ENCODE measurements at regions not wholly inside any gene's neighbourhood (a gene's known extent, or its start where the extent isn't known, plus 50 kb on each side); places are given as distances from the start of the nearest gene placed in this dataset.

DNA sequence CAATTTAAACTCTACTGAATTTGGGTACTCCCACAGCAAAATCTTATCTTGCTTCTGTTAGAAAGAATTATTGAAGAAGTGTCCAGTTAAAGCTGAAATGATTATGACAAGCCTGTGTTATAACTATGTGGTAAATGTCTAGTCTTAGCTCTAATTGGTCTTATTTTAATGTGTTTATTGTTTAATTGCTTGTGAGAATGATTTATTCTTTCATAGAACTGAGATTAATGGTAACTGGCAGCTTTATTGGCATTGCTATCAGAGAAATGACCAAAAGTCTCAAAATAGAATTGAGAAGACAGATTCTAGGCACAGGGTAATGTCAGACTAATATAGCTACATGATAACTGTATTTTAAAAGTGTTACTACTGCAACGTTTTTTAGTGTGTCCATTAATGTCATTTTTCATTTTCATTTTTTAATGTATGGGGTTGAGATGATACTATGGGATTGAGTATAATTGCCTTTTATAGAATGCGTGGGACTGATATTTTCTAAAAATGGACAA, 458.7 kb downstream of the AEBP2 start:
- no peak overlapping the region for H2AFZ ChIP-seq (ENCODE audit: low read length)
- H4K20me1 ChIP-seq (ENCODE audit: insufficient read depth, low read length, poor library complexity, severe bottlenecking) = no peaks in the 10 kb centered on the region
- H3K36me3 ChIP-seq (ENCODE audit: insufficient read depth, low read length) = no peaks in the 10 kb centered on the region
- no peaks in the 10 kb centered on the region for H3F3A ChIP-seq (ENCODE audit: low read depth)
- H3K9me3 ChIP-seq (ENCODE audit: insufficient read depth, low read depth, low read length) = no peaks in the 10 kb centered on the region
- H3K9ac ChIP-seq (ENCODE audit: low read depth, low read length, poor library complexity, severe bottlenecking) = no peak overlapping the region
- TF ChIP-seq, protein P1, sequence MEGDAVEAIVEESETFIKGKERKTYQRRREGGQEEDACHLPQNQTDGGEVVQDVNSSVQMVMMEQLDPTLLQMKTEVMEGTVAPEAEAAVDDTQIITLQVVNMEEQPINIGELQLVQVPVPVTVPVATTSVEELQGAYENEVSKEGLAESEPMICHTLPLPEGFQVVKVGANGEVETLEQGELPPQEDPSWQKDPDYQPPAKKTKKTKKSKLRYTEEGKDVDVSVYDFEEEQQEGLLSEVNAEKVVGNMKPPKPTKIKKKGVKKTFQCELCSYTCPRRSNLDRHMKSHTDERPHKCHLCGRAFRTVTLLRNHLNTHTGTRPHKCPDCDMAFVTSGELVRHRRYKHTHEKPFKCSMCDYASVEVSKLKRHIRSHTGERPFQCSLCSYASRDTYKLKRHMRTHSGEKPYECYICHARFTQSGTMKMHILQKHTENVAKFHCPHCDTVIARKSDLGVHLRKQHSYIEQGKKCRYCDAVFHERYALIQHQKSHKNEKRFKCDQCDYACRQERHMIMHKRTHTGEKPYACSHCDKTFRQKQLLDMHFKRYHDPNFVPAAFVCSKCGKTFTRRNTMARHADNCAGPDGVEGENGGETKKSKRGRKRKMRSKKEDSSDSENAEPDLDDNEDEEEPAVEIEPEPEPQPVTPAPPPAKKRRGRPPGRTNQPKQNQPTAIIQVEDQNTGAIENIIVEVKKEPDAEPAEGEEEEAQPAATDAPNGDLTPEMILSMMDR (conservative IDR thresholded peaks at IDR 0.05; ENCODE audit: low read length) = no peak
- TF ChIP-seq EZH2phosphoT487 (IDR thresholded peaks at IDR 0.05; ENCODE audit: borderline replicate concordance) = no peak
- no peak overlapping the region for H3K4me2 ChIP-seq (ENCODE audit: low read depth, low read length, poor library complexity, severe bottlenecking)
- H3K9me2 ChIP-seq (replicated peaks; ENCODE audit: low read depth, low read length) = no peaks in the 10 kb centered on the region
- no peaks in the 10 kb centered on the region for H3K4me1 ChIP-seq (ENCODE audit: insufficient read depth, low read length, poor library complexity, severe bottlenecking)
- H3K27me3 ChIP-seq (ENCODE audit: insufficient read depth, low read length, poor library complexity, severe bottlenecking) = no peaks in the 10 kb centered on the region
- H3K4me3 ChIP-seq (ENCODE audit: low read length, poor library complexity, severe bottlenecking) = no peak overlapping the region
- no peaks in the 10 kb centered on the region for H3K79me2 ChIP-seq (ENCODE audit: insufficient read depth, low read length)

DNA sequence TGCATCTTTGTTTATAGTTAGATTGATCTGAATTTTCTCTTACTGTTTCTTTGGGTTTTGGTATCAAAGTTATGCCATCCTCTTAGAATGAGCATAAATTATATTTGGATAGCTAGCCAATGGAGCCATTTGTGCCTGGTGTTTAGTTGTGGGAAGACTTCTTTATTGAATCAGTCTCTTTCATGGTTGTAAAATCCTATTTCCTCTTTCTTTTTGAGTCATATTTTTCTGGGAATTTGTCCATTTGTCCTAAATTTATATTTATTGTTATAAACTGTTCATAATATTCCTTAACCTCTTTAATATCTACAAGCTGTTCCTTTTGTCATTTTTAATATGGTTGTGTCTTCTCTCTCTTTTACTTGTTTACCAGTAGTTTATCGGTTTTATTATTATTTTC, 462.5 kb downstream of the AEBP2 start:
- H3K27me3 ChIP-seq (ENCODE audit: insufficient read depth, low read length, poor library complexity, severe bottlenecking) = no peaks in the 10 kb centered on the region
- H4K20me1 ChIP-seq (ENCODE audit: insufficient read depth, low read length, poor library complexity, severe bottlenecking) = no peaks in the 10 kb centered on the region
- H3F3A ChIP-seq (ENCODE audit: low read depth) = no peaks in the 10 kb centered on the region
- no peaks in the 10 kb centered on the region for H3K36me3 ChIP-seq (ENCODE audit: insufficient read depth, low read length)
- H3K4me3 ChIP-seq (ENCODE audit: low read length, poor library complexity, severe bottlenecking) = no peak overlapping the region
- no peaks in the 10 kb centered on the region for H3K9me2 ChIP-seq (replicated peaks; ENCODE audit: low read depth, low read length)
- H3K79me2 ChIP-seq (ENCODE audit: insufficient read depth, low read length) = no peaks in the 10 kb centered on the region
- no peak overlapping the region for H2AFZ ChIP-seq (ENCODE audit: low read length)
- no peak overlapping the region for H3K9ac ChIP-seq (ENCODE audit: low read depth, low read length, poor library complexity, severe bottlenecking)
- TF ChIP-seq, protein P1 (conservative IDR thresholded peaks at IDR 0.05; ENCODE audit: low read length) = no peak
- TF ChIP-seq EZH2phosphoT487 (IDR thresholded peaks at IDR 0.05; ENCODE audit: borderline replicate concordance) = no peak
- H3K4me1 ChIP-seq (ENCODE audit: insufficient read depth, low read length, poor library complexity, severe bottlenecking) = no peaks in the 10 kb centered on the region
- no peaks in the 10 kb centered on the region for H3K9me3 ChIP-seq (ENCODE audit: insufficient read depth, low read depth, low read length)
- H3K4me2 ChIP-seq (ENCODE audit: low read depth, low read length, poor library complexity, severe bottlenecking) = no peak overlapping the region

GRCh38 chr12:19904819-19905218, 463.5 kb upstream of the PDE3A start:
- Histone ChIP-seq H3K36me3 (ENCODE audit: insufficient read depth, low read length) (no peaks in the 10 kb centered on the region), H3K9me2 (replicated peaks; ENCODE audit: low read depth, low read length) (no peaks in the 10 kb centered on the region), H3K9me3 (ENCODE audit: insufficient read depth, low read depth, low read length) (no peaks in the 10 kb centered on the region), H3K27me3 (ENCODE audit: insufficient read depth, low read length, poor library complexity, severe bottlenecking) (no peaks in the 10 kb centered on the region), H3F3A (ENCODE audit: low read depth) (no peaks in the 10 kb centered on the region), H2AFZ (ENCODE audit: low read length) (no peak overlapping the region), H4K20me1 (ENCODE audit: insufficient read depth, low read length, poor library complexity, severe bottlenecking) (no peaks in the 10 kb centered on the region), H3K4me2 (ENCODE audit: low read depth, low read length, poor library complexity, severe bottlenecking) (no peak overlapping the region), H3K9ac (ENCODE audit: low read depth, low read length, poor library complexity, severe bottlenecking) (no peak overlapping the region), H3K4me1 (ENCODE audit: insufficient read depth, low read length, poor library complexity, severe bottlenecking) (no peaks in the 10 kb centered on the region), H3K79me2 (ENCODE audit: insufficient read depth, low read length) (no peaks in the 10 kb centered on the region), H3K4me3 (ENCODE audit: low read length, poor library complexity, severe bottlenecking) (no peak overlapping the region)
- TF ChIP-seq, protein P1 (conservative IDR thresholded peaks at IDR 0.05; ENCODE audit: low read length) = no peak
- no peak for TF ChIP-seq EZH2phosphoT487 (IDR thresholded peaks at IDR 0.05; ENCODE audit: borderline replicate concordance)
